ENCODE measurements at regions not wholly inside any gene's neighbourhood (a gene's known extent, or its start where the extent isn't known, plus 50 kb on each side); places are given as distances from the start of the nearest gene placed in this dataset.

GRCh38 chr3:66598168-66598567, 97.3 kb upstream of the LRIG1 start:
- TF ChIP-seq POLR2AphosphoS5 (IDR thresholded peaks at IDR 0.05; ENCODE audit: borderline replicate concordance, low read depth, low read length) (no peak), EZH2 (IDR thresholded peaks at IDR 0.05) (no peak)

All from SK-N-MC (cell line).